HG03460 (cell line): ENCODE measurements at regions not wholly inside any gene's neighbourhood (a gene's known extent, or its start where the extent isn't known, plus 50 kb on each side); places are given as distances from the start of the nearest gene placed in this dataset.
"Not testable (repeated sequence)": the region's sequence is repeated elsewhere in the genome, so short reads cannot be mapped to it uniquely, and the experiment has no call there.

Source experiments
- ATAC-seq: cut with Tn5 transposase; IDR thresholded peaks from one replicate; pipeline ENCODE4 v1.9.1; 2021; ENCODE audit not compliant: unreplicated experiment

DNA sequence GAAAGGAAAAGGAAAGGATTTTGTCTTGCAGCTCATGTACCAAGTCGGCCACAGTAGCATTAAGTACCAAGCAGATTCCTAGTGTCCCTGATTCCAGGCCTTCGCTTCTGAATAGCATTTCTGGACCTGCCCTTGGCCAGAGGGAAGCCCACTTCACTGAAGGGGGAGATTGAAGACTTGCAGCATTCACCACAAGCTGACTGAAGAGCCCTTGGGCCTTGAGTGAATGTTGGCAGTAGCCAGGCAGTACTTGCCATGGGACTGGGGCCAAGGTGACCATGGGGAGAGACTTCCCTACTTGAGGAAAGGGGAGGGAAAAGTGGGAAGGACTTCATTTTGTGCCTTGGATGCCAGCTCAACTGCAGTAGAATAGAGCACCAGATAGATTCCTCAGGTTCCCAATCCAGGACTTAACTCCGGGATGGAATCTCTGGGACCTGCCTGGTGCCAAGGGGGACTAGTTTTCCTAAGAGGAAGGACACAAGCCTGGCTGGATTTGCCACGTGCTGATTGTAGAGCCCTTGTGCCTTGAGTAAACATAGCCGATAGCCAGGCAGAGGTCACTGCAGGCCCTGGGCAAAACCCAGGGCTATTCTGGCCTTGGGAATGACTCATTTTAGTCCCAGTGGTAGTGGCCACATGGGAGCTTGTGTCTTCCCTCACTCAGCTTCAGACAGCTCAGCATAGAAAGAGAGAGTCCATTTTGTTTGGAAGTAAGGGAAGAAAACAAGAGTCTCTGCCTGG, 141.7 kb upstream of the KCND2 start:
- ATAC-seq, result no peak

DNA sequence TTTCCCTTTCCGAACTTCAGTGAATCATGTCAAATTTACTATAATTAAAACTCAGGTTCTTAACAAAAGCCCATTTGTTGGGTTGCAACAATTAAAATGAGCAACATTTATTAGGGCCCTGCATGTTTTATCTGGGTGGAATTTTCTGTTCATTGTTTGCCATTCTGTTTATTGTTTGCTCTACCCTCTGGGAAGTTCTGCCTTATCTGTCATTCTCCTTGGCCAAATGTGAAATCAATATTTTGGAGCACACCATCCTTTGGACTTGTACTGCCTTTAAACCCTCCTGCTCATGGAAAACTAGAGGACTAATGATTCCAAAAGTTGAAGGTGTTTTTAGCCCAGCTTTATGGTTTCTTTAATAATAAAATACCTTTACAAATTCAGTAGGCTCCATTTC, 134.5 kb upstream of the KCND2 start:
- no peak for ATAC-seq

DNA sequence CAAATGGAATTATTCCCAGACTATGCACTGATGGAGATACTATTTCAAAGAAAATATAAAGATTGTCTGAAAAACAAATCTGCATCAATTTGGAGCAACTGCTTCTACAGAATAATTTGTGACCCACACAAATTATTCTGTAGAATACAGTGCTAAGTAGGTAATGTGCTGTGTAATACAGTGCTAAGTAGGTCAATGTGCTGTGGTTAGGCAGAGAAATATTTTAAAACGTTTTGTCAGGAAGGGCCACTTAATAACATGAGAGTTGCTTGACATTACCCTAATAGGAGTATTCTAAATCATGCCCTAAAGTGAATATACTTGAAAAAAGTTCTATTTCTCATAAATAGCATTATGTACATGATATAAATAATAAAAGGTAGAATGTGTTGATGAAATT, 116.5 kb upstream of the KCND2 start:
- ATAC-seq, result no peak

DNA sequence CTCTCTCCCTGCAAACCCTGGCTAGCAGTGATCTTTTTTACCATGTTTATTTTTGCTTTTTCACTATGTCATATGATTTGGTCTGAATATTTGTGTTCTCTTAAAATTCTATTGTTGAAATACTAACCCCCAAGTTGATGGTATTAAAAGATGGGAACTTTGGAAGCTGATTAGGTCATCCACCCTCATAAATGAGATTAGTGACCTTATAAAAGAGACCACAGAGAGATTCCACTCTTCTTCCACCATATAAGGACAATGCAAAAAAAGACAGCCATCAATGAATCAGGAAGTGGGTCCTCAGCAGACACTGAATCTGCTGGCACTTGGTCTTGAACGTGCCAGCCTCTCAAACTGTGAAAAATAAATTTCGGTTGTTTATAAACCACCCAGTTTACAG, 112.8 kb upstream of the KCND2 start:
- no peak for ATAC-seq

DNA sequence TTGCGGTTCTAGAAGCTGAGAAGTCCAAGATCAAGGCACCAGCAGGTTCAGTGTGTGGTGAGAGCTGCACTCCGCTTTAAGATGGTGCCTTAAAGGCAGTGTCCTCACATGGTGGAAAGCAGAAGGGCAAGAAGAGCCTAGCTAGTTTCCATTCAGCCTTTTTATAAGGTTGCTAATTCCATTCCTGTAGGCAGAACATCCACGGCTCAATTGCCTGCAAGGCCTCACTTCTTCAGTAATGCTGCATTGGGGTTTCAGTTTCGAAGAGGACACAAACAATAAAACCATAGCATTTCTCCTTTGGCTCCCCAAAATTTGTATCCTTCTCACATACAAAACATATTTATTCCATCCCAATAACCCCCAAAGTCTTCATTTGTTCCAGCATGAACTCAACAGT, 109.5 kb upstream of the KCND2 start:
- ATAC-seq, result no peak

DNA sequence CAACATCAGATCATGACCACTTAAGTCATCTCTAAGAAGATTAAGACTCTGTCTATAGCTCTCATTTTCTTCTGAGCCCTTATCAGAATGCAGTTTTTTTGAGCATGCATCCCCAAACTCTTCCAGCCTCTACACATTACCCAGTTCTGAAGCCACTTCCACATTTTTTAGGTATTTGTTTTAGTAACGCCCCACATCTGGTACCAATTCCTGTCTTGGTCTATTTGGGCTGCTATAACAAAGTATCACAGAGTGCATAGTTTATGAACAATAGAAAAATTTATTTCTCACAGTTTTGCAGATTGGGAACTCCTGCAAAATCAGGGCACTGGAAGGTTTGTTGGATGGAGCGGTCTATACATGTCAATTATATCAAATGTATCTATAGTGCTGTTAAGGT, 107.7 kb upstream of the KCND2 start:
- ATAC-seq, result no peak

DNA sequence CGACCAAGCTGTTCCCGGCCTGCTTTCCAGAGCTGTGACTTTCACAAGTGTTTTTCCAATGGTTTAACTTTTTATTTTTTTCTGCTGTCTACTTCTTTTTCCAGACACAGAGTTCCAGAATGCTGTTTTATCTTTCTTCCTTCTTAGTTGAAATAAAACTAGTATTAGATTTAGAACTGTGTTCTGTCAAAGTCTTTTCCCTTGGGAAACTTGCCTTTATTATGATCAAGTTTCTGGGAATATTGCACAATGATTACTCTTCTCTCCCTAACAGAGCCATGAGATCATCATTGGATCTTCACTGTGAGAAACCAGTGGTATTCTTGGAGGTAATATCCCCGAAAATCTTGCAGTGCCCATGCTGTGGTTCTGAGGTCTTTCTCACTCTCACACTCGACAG, 104.9 kb upstream of the KCND2 start:
- no peak for ATAC-seq

DNA sequence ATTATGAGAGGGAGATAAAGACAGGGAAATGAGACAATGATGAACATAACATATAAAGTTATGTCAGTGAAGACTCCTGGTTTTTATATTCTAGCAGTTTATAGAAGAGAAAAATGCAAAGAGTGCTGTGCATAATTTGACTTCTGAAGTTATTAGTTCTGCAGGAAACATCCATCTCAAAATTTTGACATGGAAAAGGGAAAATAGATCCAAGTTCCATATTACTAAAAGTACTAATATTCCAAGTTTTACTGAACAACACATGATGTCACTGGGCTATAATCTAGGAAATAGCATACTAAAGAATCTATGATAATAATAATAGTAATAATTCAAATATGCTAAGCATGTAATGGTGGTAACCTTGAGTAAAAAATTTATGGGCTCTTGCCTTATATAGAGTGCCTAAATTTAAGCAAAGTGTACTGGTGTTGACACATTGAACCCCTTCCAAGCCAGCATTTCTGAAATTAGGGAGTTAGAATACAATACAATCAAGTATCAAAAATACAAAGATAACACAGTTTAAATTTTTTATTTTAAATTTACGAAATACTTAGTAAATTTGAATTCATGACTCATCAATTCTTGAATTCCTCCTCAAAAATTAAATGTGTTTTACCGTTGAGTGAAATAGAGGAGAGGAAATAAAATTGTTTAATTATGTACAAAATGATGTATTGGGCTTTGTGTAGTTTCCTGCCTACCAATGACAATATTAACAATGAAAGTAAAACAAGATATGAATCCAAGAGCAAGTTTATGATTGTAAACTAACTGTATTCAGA, 102.8 kb upstream of the KCND2 start:
- ATAC-seq, result no peak

DNA sequence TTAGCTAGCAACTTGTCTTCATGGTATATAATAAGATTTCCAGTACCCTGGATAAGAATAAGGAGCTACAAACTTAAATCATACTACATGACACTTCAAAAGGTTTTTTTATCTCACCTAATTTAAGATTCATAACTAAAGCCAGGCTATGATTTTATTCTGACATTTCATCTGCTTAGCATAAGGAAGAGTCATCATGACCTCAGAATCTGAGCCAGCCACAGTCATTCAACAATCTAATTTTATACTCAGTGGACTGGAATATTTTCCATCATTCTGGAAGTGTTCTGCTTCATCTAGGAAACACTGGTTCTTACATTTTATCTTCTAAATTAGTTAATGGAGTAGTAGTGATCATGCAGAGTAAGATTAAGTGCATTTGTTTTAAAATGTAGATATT, 102.1 kb upstream of the KCND2 start:
- ATAC-seq, result no peak

DNA sequence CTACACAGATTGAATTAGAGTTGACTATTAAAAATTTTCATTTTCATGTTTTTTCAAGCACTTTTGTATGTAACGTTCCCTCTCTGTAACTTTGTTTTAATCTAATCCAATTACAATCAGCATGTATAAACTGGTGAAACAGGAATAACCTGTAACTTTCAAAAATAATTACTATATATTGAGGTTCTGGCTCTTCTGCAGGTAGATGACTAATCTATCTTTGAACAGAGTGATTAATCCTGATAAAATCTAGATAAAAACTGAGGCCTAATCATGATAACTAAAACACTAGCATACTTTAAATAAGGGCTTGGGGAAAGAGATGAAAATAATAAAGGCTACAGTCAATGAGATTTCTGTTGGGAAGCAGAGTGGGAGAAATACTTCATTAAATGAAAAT, 101.6 kb upstream of the KCND2 start:
- ATAC-seq, result no peak

DNA sequence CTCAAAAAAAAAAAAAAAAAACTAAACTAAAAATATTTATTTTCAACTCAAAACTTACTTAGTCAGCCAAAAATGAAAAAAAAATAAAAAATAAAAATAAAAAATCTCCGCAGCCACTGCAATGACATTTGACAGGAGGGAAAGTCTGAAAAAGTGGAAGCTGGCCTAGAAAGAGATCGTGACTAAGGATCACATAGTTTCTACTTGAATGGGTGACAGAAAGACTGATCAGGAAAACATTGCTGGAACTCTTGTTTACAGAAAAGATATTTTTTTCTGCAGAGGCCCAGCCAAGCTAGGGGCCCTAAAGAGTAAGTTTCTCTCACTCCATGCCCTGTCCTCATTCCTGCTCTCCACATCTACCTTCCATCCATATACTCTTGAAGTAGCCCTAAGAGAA, 92.8 kb upstream of the KCND2 start:
- no peak for ATAC-seq

DNA sequence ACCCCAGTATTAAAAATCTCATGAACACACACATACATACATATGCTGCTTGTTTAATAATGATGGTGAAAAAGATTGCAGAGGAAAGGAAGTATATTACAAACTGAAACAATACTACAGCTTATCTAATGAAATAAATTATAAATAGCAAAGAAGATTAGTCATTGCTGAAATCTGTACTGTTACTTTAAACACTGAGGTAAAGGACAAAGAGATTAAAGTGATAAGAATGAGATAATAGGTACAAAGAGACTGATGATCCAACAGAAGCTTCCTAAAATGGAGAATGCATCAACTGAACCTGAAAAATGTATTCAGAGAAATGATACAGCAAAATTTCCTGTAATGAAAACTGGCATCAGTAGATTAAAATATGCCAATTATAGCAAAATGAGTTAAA, 91.5 kb upstream of the KCND2 start:
- ATAC-seq, result no peak

DNA sequence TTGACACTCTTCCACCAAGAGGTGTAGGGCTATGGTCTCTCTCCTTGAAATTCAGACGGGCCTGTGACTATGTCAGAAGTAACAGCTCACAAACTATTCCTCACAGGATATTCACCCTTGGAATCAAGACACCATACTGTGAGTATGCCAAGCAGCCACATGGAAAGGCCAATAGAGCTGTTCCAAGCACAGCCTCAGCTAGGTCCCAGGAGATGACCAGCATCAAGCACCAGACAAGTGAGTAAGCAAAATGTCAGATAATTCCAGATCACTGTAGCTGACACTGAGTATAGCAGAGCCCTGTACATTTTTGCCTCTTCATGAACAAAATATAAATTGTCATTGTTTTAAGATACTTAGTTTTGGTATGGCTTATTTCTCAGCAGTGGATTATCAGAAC, 88.1 kb upstream of the KCND2 start:
- no peak for ATAC-seq

DNA sequence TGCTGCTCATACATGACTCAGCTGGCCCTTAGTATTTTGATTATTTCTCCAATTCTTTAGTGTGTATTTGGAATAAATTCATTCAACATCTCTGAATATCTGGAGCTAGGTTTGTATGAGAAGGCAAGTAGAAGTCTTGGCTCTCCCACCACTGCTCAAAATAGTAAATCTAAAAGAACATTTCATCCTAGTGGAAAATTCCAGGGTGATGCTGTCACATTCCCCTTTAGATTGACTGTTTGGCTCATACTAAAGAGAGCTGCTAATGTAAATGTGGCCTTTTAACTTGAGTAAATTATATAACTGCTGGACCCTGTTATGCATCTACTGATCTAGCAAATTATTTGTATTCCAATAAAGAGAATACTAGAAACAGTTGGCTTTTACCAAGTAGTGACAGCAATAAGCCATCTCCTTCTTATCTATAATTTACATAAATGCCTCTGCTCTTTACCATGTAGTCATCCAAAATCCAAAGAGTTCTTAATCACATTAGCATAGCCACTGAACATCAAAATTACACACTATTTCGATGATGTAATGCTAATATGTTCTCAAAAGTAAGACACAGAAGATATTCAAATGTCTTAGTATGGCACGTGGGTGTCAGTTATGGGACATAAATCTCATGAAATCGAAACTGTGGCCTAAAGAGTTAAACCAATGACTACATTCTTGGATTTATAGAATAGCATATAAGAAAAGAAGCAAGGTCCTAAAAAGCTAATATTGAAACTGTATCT, 86.9 kb upstream of the KCND2 start:
- ATAC-seq, result no peak

DNA sequence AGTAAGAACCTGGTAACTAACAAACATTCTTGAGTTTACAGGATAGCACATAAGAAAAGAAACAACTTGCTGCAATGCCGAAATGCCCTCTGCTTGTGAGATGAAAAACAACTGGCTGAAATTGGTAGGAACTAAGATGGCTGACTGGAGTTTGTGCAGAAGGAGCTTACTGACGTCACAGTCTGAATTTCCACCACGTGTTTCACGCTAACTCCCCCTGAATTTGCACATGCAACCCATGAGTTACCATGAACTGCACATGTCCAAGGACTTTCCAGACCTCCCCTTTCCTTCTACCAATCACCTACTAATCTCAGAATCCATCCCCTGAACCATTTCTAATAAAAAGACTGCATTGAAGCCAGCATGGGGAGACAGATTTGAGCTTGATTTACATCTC, 86.3 kb upstream of the KCND2 start:
- ATAC-seq, result no peak

DNA sequence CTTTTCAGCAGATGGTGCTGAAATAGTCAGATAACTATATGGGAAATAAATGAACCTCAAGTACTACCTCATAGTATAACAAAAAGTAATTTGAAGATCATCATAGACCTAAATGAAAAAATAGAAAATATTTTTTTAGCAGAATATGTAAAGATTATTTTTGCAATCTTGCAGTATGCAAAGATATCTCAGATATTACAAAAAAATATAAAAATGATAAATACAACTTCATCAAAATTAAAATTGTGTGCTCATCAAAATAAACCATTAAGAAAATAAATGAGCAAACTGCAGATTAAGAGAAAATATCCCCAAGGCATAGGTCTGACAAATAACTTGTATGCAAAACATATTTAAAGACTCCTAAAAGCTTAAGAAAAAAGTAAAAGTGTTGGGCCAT, 83.4 kb upstream of the KCND2 start:
- ATAC-seq, result no peak

DNA sequence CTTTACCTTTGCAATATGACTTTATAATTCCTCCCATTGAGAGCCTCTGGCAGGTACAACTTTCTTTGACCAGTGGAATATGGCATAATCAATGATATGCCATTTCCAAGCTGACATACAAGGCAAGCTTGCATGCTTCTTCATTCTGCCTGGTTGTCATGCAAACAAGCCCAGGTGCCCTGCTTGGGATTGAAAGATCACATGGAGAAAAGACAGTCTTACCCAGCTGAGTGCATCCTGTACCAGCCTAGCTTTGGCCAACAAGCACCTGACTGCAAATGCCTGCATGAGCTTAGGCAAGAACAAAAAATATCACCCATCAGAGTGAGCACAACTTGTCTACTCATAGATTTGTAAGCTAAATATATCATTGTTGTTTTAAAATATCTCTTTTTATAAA, 82.9 kb upstream of the KCND2 start:
- no peak for ATAC-seq

DNA sequence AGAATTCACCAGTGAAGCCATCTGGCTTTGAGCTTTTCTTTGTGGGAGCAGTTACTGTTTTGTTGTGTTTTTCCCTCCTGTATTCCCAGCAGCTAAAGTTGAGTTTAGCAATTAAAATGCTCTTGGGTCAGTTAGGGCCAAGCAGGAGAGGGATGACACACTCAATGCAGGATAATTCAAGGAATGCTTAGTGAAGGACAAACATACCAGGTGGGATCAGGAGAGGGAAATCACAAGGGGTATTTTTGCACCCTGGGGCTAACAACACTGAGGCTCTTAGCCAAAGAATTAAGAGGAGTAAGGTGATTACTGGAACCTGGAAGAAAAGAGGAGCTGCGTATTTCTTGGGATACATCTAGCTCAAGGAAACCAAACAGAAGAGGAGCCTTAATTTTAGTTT, 82.4 kb upstream of the KCND2 start:
- ATAC-seq, result no peak

DNA sequence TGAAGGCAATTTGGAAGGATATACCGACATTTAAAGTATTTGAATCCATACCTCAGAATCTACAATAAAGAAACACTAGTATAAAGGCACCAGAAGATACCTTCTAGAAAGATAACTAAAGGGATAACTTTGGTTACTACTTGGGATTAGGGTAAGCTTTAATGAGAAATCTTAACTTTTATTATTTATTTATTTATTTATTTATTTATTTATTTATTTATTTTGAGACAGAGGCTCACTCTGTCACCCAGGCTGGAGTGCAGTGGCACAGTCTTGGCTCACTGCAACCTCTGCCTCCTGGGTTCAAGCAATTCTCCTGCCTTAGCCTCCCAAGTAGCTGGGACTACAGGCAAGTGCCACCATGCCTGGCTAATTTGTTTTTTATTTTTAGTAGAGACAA, 81.6 kb upstream of the KCND2 start:
- ATAC-seq, result not testable (repeated sequence)

DNA sequence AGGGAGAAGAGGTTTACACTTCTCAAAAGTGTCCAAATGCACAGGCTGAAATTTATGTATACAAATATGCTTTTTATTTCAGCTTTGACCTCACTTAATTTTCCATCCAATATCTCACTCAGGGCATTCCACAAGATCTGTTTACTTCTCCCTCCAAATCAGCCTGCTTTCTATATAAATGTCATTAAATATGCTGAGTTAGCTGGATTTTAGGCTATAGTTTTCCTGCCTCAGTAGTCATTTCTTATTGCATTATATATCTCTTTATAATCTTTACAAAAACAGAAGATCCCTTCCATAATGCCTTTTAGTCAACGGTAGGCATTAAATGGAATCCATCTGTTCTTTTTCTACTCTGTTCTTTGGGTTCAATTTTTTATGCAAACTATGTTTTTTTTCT, 71.7 kb upstream of the KCND2 start:
- ATAC-seq, result no peak

DNA sequence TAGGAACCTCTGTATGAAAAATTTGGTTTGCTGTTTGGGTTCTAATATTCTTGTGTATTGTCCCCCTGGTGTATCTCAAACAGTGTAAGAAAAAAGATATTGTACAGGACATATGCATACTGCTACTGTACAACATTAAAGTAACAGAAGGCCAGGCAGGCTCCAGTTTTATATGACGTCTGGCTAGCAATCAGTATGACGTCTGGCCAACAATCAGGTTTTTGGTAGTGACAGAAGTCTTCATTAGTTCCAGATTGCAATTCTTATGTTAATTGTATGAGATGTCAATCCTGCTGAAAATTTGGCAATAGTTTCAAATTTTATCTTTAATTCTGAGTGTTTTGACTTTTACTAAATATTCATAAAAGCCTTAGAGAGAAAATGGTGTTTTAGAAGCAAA, 67.9 kb upstream of the KCND2 start:
- ATAC-seq, result no peak

DNA sequence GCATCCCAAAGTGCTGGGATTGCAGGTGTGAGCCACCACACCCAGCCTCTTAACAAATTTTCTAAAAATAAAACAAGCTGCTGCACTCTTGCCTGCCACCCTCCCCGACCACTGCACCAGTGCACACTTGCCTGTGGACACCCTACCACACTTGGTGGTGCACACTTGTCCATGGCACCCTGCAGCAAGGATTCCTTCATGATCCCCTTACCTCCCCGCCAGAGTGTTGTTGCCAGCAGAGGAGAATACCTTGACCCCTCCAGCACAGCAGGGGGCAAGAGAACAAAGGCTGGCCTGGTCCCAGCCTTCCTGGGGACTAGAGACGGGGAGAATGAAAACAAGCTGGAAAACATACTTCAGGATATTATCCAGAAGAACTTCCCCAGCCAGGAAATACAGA, 65.9 kb upstream of the KCND2 start:
- ATAC-seq, result no peak
